Activated B cell treated with CpG ODN at 0.5 μM for 24 hours (primary cell): ENCODE measurements at regions not wholly inside any gene's neighbourhood (a gene's known extent, or its start where the extent isn't known, plus 50 kb on each side); places are given as distances from the start of the nearest gene placed in this dataset.

Experiments
- ATAC-seq: fragments of 200-7000 bp; cut with Tn5 transposase; one replicate; pipeline ENCODE4 v1.10.0; 2021; ENCODE audit warnings: low read depth, mild to moderate bottlenecking, moderate library complexity
- CTCF ChIA-PET: fragments of 350-600 bp; sonication (Branson Sonifier 250); formaldehyde crosslinking; loops from one replicate; lab custom pipeline; 2021; ENCODE audit warnings: antibody characterized with exemption; lab: Charles Lee
- POLR2A ChIA-PET: fragments of 350-600 bp; sonication (Branson Sonifier 250); formaldehyde crosslinking; loops from one replicate; lab custom pipeline; 2021; ENCODE audit warnings: antibody characterized with exemption; lab: Charles Lee
- DNase-seq: peaks from one replicate; pipeline ENCODE4 v3.0.0; 2022
- H3K27ac Mint-ChIP-seq: one replicate; pipeline ENCODE4 v1.8.0; 2020; ENCODE audit warnings: mixed read lengths
- H3K27me3 Mint-ChIP-seq: one replicate; pipeline ENCODE4 v1.8.0; 2021; ENCODE audit warnings: mixed read lengths
- H3K36me3 Mint-ChIP-seq: one replicate; pipeline ENCODE4 v1.8.0; 2021; ENCODE audit warnings: low read depth, mixed read lengths
- H3K4me1 Mint-ChIP-seq: one replicate; pipeline ENCODE4 v1.8.0; 2021; ENCODE audit warnings: mixed read lengths
- H3K4me3 Mint-ChIP-seq: one replicate; pipeline ENCODE4 v1.8.0; 2020; ENCODE audit warnings: mild to moderate bottlenecking, mixed read lengths
- H3K9me3 Mint-ChIP-seq: one replicate; pipeline ENCODE4 v1.8.0; 2020; ENCODE audit warnings: mixed read lengths
- intact Hi-C: fragments of 100-400 bp; cut with micrococcal nuclease; formaldehyde crosslinking; loops from one replicate; pipeline ENCODE4 v1.15.1; 2024
- TF ChIP-seq, protein P1 (sequence below): fragments of 200-600 bp; IDR thresholded peaks from one replicate; pipeline ENCODE4 v1.8.0; 2022; ENCODE audit warnings: antibody characterized with exemption, mild to moderate bottlenecking

DNA sequence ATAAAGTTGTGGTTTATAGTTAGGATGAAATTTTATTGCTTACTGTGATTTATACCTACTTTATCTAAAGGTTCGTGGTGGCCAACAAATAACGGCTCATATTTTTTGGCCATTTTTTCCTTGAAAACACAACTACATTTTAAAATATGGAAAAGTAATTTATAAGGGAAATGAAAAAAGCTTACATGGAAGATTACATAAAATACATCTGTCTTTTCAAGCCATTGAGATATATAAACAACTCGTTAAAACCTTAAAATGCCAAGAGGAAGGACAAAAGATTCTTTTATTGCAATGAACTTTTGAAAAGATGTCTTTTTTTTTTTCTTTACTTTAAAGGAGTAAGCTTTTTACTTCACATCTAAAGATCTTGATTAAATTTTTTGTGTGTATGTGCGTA lies 55.4 kb upstream of the EYA4 start:
- intact Hi-C loops = loop anchor here (2.0 to 5.0 kb wide), 2 partner anchors 732 to 911 kb away; no protein-coding TSS in a partner anchor
- ChIA-PET CTCF (no interaction called here), POLR2A (no interaction called here)
- Mint-ChIP-seq H3K27me3 (no peaks in the 10 kb centered on the region), H3K36me3 (no peaks in the 10 kb centered on the region), H3K4me1 (no peaks in the 10 kb centered on the region), H3K27ac (no peak overlapping the region), H3K9me3 (no peaks in the 10 kb centered on the region), H3K4me3 (no peak overlapping the region)
- TF ChIP-seq, protein P1, sequence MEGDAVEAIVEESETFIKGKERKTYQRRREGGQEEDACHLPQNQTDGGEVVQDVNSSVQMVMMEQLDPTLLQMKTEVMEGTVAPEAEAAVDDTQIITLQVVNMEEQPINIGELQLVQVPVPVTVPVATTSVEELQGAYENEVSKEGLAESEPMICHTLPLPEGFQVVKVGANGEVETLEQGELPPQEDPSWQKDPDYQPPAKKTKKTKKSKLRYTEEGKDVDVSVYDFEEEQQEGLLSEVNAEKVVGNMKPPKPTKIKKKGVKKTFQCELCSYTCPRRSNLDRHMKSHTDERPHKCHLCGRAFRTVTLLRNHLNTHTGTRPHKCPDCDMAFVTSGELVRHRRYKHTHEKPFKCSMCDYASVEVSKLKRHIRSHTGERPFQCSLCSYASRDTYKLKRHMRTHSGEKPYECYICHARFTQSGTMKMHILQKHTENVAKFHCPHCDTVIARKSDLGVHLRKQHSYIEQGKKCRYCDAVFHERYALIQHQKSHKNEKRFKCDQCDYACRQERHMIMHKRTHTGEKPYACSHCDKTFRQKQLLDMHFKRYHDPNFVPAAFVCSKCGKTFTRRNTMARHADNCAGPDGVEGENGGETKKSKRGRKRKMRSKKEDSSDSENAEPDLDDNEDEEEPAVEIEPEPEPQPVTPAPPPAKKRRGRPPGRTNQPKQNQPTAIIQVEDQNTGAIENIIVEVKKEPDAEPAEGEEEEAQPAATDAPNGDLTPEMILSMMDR = no peak
- no peak for ATAC-seq
- DNase-seq = no peak

DNA sequence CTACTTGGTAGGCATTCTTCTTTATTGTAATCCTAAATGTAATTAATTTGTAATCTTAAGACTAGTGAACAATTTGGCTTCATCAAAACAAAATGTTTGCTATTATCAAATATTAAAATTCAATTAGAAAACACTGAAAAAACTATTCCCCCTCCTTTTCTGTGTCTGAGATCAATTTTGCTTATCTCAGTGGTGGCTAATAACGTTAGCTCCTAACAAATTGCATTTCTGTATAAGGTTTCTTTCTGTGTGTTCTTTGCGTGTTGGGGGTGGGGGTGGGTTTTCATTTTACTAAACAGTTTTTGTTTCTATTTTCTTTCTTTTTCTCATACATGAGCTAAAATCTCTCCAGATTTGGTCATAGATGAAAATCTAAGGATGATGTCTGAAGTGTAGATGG lies 54.0 kb upstream of the EYA4 start:
- no peaks in the 10 kb centered on the region for H3K36me3 Mint-ChIP-seq
- H3K27me3 Mint-ChIP-seq = peaks cover 2% of the 10 kb centered on the region
- H3K4me1 Mint-ChIP-seq = no peaks in the 10 kb centered on the region
- intact Hi-C loops = loop anchor here (5.0 kb wide), 1 partner anchor 730 kb away; no protein-coding TSS in a partner anchor
- H3K4me3 Mint-ChIP-seq = no peak overlapping the region
- POLR2A ChIA-PET = no interaction called here
- no peaks in the 10 kb centered on the region for H3K9me3 Mint-ChIP-seq
- TF ChIP-seq, protein P1 = no peak
- DNase-seq (no peak), ATAC-seq (no peak)
- CTCF ChIA-PET = no interaction called here
- no peak overlapping the region for H3K27ac Mint-ChIP-seq

DNA sequence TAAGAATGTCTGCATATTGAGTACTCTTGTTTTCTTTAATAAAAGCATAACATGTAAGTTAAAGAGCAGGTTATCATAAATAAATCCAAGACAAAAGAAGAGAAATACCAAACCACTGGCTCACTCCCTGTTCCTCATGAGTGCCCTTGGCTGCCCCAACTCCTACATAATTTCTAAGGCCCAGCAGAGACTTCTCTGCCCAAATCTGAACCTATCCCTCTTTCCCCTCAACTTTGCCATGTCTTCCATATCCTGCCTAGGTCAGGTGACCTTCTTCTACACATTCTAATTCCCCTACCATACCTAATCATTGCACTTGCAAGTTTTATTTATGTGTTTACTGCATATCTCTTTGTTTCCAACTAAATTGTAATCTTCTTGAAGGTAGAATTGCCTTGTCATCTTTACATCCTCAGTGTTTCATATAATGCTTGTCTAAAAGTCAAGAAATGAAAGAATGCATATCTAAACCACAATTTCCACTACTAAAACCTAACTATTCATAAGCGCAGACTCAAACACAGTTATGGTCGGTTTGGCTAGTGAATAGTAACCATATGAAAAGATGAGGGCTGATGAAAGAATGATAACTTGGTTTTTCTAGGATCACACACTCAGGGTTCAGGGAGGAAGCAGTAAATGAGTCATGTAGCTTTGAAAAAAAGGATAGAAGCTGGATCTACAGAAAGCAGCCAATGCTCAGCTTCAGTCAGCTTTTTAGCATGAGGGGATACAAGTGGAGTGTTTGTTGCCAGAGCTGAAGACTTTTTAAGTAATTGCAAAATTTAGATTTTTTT lies 53.3 kb upstream of the EYA4 start:
- Mint-ChIP-seq H3K4me3 (no peak overlapping the region), H3K36me3 (no peaks in the 10 kb centered on the region), H3K27ac (no peak overlapping the region), H3K27me3 (peaks cover 2% of the 10 kb centered on the region), H3K4me1 (no peaks in the 10 kb centered on the region), H3K9me3 (no peaks in the 10 kb centered on the region)
- ChIA-PET CTCF (no interaction called here), POLR2A (no interaction called here)
- intact Hi-C loops = loop anchor here (5.0 kb wide), 1 partner anchor 729 kb away; no protein-coding TSS in a partner anchor
- DNase-seq (no peak), ATAC-seq (no peak)
- TF ChIP-seq, protein P1 = no peak

DNA sequence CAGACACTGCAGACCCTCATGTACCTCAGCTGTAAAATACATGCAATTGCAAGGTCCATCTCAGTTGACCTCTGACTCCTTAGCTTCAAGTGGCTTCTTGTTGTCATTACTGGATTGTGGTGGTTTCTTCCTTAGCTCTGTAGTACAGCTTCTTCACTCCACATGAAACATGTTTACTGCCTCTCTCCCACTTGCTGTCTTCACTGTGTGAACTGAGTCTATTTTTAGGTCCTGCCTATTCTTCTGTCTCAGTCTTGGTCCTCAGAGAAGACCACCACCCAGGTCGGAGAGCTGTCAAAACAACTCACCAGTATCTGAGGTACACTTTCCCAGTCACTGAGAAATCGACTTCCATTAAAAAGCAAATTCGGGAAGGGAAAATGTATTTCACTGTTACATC lies 50.2 kb upstream of the EYA4 start:
- intact Hi-C loops = no loop called here
- Mint-ChIP-seq H3K4me1 (no peaks in the 10 kb centered on the region), H3K27me3 (peaks cover 2% of the 10 kb centered on the region), H3K4me3 (no peak overlapping the region), H3K27ac (no peak overlapping the region), H3K9me3 (no peaks in the 10 kb centered on the region), H3K36me3 (no peaks in the 10 kb centered on the region)
- ATAC-seq (no peak), DNase-seq (no peak)
- CTCF ChIA-PET = no interaction called here
- TF ChIP-seq, protein P1 = no peak
- POLR2A ChIA-PET = no interaction called here

DNA sequence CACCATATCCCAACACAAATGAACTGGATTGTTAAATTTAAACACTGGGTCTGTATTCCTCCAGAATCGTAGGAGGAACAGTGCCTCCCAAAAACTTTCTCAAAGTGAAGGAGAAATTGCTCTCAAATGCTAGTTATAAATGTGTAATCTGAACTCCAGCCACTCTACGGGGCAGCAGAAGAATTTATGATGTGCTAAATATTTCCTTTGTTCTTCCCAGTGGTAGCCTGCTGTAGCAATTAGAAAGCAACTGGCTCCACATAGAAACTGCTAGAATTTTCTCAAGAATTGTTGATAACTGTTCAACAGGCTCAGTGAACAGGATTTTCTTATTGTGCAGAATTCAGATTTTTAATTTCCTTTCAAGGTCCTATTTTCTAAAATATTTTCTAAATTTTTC lies 49.8 kb upstream of the EYA4 start:
- ATAC-seq (no peak), DNase-seq (no peak)
- Mint-ChIP-seq H3K4me3 (no peak overlapping the region), H3K9me3 (no peaks in the 10 kb centered on the region), H3K4me1 (no peaks in the 10 kb centered on the region), H3K27me3 (peaks cover 2% of the 10 kb centered on the region), H3K36me3 (no peaks in the 10 kb centered on the region), H3K27ac (no peak overlapping the region)
- intact Hi-C loops = no loop called here
- ChIA-PET POLR2A (no interaction called here), CTCF (no interaction called here)
- TF ChIP-seq, protein P1 = no peak
